Ishikawa (cell line): ENCODE measurements at regions not wholly inside any gene's neighbourhood (a gene's known extent, or its start where the extent isn't known, plus 50 kb on each side); places are given as distances from the start of the nearest gene placed in this dataset.

Experiments used
- CEBPB ChIP-seq: IDR thresholded peaks from 2 replicates; pipeline ENCODE4 v1.6.1; 2012
- CREB1 ChIP-seq: IDR thresholded peaks from 2 replicates; pipeline ENCODE4 v1.6.1; 2012; ENCODE audit warnings: low read depth
- EGR1 ChIP-seq: IDR thresholded peaks from 2 replicates; pipeline ENCODE4 v1.6.1; 2012
- EP300 ChIP-seq: IDR thresholded peaks from 2 replicates; pipeline ENCODE4 v1.6.1; 2012; ENCODE audit warnings: borderline replicate concordance
- FOXM1 ChIP-seq: IDR thresholded peaks from 2 replicates; pipeline ENCODE4 v1.6.1; 2012; ENCODE audit warnings: low read depth, borderline replicate concordance
- NFIC ChIP-seq: IDR thresholded peaks from 2 replicates; pipeline ENCODE4 v1.6.1; 2012
- RAD21 ChIP-seq: IDR thresholded peaks from 2 replicates; pipeline ENCODE4 v1.6.1; 2012; ENCODE audit warnings: low read depth
- TAF1 ChIP-seq: IDR thresholded peaks from 2 replicates; pipeline ENCODE4 v1.6.1; 2012; ENCODE audit warnings: low read depth, mild to moderate bottlenecking
- TCF12 ChIP-seq: IDR thresholded peaks from 2 replicates; pipeline ENCODE4 v1.6.1; 2012; ENCODE audit warnings: low read depth
- TEAD4 ChIP-seq: IDR thresholded peaks from 2 replicates; pipeline ENCODE4 v1.6.1; 2012
- USF1 ChIP-seq: IDR thresholded peaks from 2 replicates; pipeline ENCODE4 v1.6.1; 2012
- YY1 ChIP-seq: IDR thresholded peaks from 2 replicates; pipeline ENCODE4 v1.6.1; 2012; ENCODE audit warnings: low read depth
- ZBTB7A ChIP-seq: IDR thresholded peaks from 2 replicates; pipeline ENCODE4 v1.6.1; 2012; ENCODE audit warnings: low read depth
- TF ChIP-seq, protein P1 (sequence below): IDR thresholded peaks from 2 replicates; pipeline ENCODE4 v1.6.1; 2012; ENCODE audit warnings: low read depth, mild to moderate bottlenecking
- TF ChIP-seq, protein P2 (sequence below): IDR thresholded peaks from 2 replicates; pipeline ENCODE4 v1.6.1; 2012

GRCh38 chr1:218587900-218588299 lies 242.8 kb downstream of the TGFB2 start:
- no peak for TF ChIP-seq USF1
- TF ChIP-seq EP300: no peak
- TF ChIP-seq, protein P1, sequence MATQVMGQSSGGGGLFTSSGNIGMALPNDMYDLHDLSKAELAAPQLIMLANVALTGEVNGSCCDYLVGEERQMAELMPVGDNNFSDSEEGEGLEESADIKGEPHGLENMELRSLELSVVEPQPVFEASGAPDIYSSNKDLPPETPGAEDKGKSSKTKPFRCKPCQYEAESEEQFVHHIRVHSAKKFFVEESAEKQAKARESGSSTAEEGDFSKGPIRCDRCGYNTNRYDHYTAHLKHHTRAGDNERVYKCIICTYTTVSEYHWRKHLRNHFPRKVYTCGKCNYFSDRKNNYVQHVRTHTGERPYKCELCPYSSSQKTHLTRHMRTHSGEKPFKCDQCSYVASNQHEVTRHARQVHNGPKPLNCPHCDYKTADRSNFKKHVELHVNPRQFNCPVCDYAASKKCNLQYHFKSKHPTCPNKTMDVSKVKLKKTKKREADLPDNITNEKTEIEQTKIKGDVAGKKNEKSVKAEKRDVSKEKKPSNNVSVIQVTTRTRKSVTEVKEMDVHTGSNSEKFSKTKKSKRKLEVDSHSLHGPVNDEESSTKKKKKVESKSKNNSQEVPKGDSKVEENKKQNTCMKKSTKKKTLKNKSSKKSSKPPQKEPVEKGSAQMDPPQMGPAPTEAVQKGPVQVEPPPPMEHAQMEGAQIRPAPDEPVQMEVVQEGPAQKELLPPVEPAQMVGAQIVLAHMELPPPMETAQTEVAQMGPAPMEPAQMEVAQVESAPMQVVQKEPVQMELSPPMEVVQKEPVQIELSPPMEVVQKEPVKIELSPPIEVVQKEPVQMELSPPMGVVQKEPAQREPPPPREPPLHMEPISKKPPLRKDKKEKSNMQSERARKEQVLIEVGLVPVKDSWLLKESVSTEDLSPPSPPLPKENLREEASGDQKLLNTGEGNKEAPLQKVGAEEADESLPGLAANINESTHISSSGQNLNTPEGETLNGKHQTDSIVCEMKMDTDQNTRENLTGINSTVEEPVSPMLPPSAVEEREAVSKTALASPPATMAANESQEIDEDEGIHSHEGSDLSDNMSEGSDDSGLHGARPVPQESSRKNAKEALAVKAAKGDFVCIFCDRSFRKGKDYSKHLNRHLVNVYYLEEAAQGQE: no peak
- no peak for TF ChIP-seq RAD21
- TF ChIP-seq EGR1: no peak
- no peak for TF ChIP-seq YY1
- TF ChIP-seq TAF1: no peak
- TF ChIP-seq CEBPB: no peak
- no peak for TF ChIP-seq FOXM1
- TF ChIP-seq NFIC: no peak
- no peak for TF ChIP-seq TEAD4
- TF ChIP-seq CREB1: no peak
- TF ChIP-seq TCF12: no peak
- TF ChIP-seq, protein P2, sequence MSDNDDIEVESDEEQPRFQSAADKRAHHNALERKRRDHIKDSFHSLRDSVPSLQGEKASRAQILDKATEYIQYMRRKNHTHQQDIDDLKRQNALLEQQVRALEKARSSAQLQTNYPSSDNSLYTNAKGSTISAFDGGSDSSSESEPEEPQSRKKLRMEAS: no peak
- no peak for TF ChIP-seq ZBTB7A

DNA sequence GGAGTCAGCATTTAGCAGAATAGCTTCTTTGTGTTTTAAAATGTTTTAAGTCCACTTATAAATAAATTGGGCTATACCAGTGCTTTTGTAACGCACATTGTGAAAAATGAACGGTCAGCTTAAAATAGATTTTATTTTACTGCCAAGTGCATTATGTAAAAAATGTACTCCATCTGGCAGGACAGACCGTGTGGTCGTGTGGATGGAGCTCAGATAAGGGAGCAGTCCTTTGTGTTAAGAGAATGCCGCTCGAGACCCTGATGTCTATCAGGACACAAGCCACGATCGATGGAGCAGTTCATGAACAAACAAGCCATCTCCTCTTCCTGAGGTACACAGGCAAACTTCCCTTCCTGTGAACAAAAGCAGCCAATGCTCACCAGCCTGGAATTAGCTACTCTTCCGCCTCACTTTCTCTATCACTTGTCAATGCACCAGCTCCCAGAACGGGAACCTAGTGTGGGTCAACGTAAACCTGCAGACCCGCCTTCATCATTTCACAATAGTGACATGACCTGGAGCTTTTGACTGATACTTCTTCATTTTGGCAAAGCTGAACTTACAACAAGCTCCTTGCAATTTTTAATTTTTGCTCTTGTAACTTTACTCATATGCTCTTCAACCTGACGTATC lies 243.5 kb downstream of the TGFB2 start:
- TF ChIP-seq TEAD4 (no peak), RAD21 (no peak), EP300 (no peak), TAF1 (no peak), USF1 (no peak)

GRCh38 chr1:218589487-218589886 lies 244.4 kb downstream of the TGFB2 start:
- TF ChIP-seq RAD21 (no peak), YY1 (no peak), CREB1 (no peak), USF1 (no peak), TAF1 (no peak), ZBTB7A (no peak), FOXM1 (no peak), NFIC (no peak), CEBPB (no peak), EP300 (no peak), TCF12 (no peak), TEAD4 (no peak), EGR1 (no peak)
- TF ChIP-seq, protein P1: no peak
- TF ChIP-seq, protein P2: no peak

DNA sequence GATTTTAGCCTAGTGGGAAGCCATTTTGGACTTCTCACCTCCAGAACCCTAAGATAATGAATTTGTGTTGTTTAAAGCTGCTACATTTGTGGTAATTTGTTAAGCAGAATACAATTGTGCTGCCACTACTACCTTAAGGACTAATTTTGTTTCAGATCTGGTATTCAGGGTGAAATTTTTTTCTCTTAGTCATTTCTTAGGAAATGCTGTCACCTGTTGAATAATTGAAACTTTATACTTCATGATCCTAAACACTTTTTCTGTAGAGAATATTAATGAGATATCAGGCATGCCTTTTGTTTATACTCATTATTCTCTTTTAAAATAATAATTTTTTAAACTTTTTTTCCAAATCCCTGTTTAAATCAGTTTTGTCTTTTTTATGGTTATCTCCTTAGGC lies 246.8 kb downstream of the TGFB2 start:
- TF ChIP-seq ZBTB7A: no peak
- peak; percentile 4; the same call in 1 of the 2 replicates for TF ChIP-seq RAD21

DNA sequence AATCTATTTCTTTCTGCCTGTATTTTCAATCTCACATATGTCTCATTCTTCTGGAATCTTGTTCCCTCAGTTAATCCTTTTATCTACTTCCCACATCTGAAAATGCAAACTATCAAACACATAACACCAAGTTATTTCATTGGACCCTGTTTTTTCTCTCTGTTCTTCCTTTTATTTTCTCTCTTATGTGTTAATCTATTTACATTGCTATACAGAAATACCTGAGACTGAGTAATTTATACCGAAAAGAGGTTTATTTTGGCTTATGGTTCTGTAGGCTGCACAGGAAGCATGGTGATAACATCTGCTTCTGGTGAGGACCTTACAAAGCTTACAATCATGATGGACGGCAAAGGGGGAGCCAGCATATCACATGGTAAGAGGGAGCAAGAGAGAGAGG lies 247.6 kb downstream of the TGFB2 start:
- TF ChIP-seq NFIC: no peak
- TF ChIP-seq CREB1: no peak
- TF ChIP-seq FOXM1: no peak
- TF ChIP-seq RAD21: no peak
- TF ChIP-seq TEAD4: no peak
- TF ChIP-seq YY1: no peak
- no peak for TF ChIP-seq TAF1
- no peak for TF ChIP-seq EP300
- TF ChIP-seq ZBTB7A: no peak
- TF ChIP-seq, protein P1: no peak
- TF ChIP-seq EGR1: no peak
- TF ChIP-seq TCF12: no peak
- TF ChIP-seq CEBPB: no peak
- TF ChIP-seq, protein P2: no peak
